ENCODE measurements at regions not wholly inside any gene's neighbourhood (a gene's known extent, or its start where the extent isn't known, plus 50 kb on each side); places are given as distances from the start of the nearest gene placed in this dataset.

DNA sequence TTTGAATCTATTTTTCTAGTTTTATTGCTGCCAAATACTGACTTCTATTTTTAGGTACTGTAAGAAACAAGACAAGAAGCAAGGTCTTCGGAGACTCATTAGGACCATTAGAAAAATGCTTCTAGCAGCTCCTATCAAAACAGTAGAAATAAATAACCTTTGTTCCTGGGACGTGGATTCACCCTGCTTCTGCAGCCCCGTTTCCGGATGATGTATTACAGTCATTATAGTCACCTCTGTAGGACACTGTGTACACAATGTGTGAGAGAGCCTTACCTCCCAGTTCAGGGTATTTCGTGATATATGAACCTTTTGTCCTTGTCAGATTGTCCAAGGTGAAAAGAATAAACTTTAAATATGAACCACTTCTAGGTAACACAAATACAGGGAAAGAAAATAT lies 484.0 kb upstream of the TECRL start:
- Histone ChIP-seq H3K27me3 (replicated peaks in 1 of 4; ENCODE audit: control extremely low read depth in 1 of 4, control insufficient read depth in 3 of 4, insufficient read depth in 4 of 4, low read length in 3 of 4) (no peaks in the 10 kb centered on the region), H3K4me1 (ENCODE audit: control insufficient read depth in 2 of 2, insufficient read depth in 2 of 2, low read length in 2 of 2) (no peaks in the 10 kb centered on the region), H3K36me3 (replicated peaks in 1 of 2; ENCODE audit: control extremely low read depth in 1 of 2, control insufficient read depth in 1 of 2, extremely low read depth in 1 of 2, insufficient read depth in 2 of 2, low read length in 1 of 2) (no peaks in the 10 kb centered on the region), H3K4me2 (replicated peaks; ENCODE audit: low read depth, low read length, poor library complexity, severe bottlenecking) (no peak overlapping the region), H4K20me1 (ENCODE audit: control insufficient read depth, insufficient read depth, low read length, poor library complexity, severe bottlenecking) (no peaks in the 10 kb centered on the region), H3K9ac (ENCODE audit: low read length) (no peak overlapping the region), H2AFZ (ENCODE audit: insufficient read depth, low read depth, low read length, poor library complexity, severe bottlenecking) (no peak overlapping the region), H3K79me2 (ENCODE audit: control insufficient read depth, insufficient read depth, low read length) (no peaks in the 10 kb centered on the region), H3K4me3 (ENCODE audit: control extremely low read depth in 1 of 5, extremely low read depth in 1 of 5, insufficient read depth in 1 of 5, low read depth in 2 of 5, low read length in 4 of 5) (no peak overlapping the region), H3K9me3 (ENCODE audit: control extremely low read depth in 1 of 3, control insufficient read depth in 2 of 3, insufficient read depth in 1 of 3, low read length in 2 of 3) (no peaks in the 10 kb centered on the region), H3K27ac (ENCODE audit: low read length in 2 of 2) (no peak overlapping the region)
- Mint-ChIP-seq H3K9me3 (ENCODE audit: insufficient read depth) (peaks cover 2% of the 10 kb centered on the region), H3K27ac (no peak overlapping the region), H3K4me1 (no peaks in the 10 kb centered on the region), H3K4me3 (no peak overlapping the region), H3K27me3 (no peaks in the 10 kb centered on the region)
- 76% methylated on average over 3 of the region's 5 CpGs for WGBS (ENCODE audit: insufficient coverage)
- no peak for TF ChIP-seq CTCF (IDR thresholded peaks at IDR 0.05)
- no peak for TF ChIP-seq EZH2 (IDR thresholded peaks at IDR 0.05; ENCODE audit: borderline replicate concordance, insufficient read depth, low read depth, low read length, poor library complexity, severe bottlenecking)
- CTCF ChIA-PET: no interaction called here
- no peak for DNase-seq
- POLR2A ChIA-PET: no interaction called here
- intact Hi-C loops (cut with micrococcal nuclease): no loop called here
- no peak for ATAC-seq (ENCODE audit: low read depth)

DNA sequence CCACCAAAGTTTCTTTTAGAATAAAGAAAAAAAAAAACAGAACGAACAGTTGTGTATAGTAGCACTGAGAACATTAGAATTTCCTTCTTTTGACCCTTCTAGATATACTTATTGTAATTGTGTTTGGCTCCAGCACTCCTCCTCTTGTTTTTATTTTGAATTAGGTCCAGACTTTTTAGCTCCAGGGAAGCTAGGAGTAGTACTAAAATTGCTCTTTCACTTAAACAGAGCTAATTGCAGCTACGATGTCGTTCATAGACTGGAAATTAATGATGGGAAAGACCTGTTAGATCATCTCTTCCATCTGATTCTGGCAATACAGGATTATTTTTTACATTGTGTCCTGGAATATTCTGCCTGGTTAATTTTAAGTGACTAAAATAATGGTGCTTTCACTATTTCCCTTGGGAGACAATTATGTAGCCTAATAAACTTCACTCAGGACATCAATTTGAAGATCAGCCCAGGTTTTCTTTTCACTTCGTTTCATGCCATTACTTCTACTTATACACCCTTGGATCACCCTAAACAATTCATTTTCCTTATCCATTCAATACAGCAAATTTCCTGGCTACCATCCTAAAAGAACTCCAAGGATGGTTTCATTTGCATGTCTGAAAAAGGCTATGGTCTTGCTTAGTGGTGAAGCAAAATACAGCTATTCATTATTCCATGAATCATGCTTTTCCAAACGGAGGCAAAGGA lies 480.8 kb upstream of the TECRL start:
- no peak overlapping the region for H2AFZ ChIP-seq (ENCODE audit: insufficient read depth, low read depth, low read length, poor library complexity, severe bottlenecking)
- Mint-ChIP-seq H3K9me3 (ENCODE audit: insufficient read depth) (no peaks in the 10 kb centered on the region), H3K27me3 (no peaks in the 10 kb centered on the region), H3K27ac (no peak overlapping the region), H3K4me3 (no peak overlapping the region), H3K4me1 (no peaks in the 10 kb centered on the region)
- intact Hi-C loops (cut with micrococcal nuclease): no loop called here
- POLR2A ChIA-PET: no interaction called here
- H3K27ac ChIP-seq (ENCODE audit: low read length in 2 of 2): no peak overlapping the region
- H3K4me1 ChIP-seq (ENCODE audit: control insufficient read depth in 2 of 2, insufficient read depth in 2 of 2, low read length in 2 of 2): no peaks in the 10 kb centered on the region
- no peak overlapping the region for H3K9ac ChIP-seq (ENCODE audit: low read length)
- H3K36me3 ChIP-seq (replicated peaks in 1 of 2; ENCODE audit: control extremely low read depth in 1 of 2, control insufficient read depth in 1 of 2, extremely low read depth in 1 of 2, insufficient read depth in 2 of 2, low read length in 1 of 2): no peaks in the 10 kb centered on the region
- no peak overlapping the region for H3K4me3 ChIP-seq (ENCODE audit: control extremely low read depth in 1 of 5, extremely low read depth in 1 of 5, insufficient read depth in 1 of 5, low read depth in 2 of 5, low read length in 4 of 5)
- no peak overlapping the region for H3K4me2 ChIP-seq (replicated peaks; ENCODE audit: low read depth, low read length, poor library complexity, severe bottlenecking)
- no peaks in the 10 kb centered on the region for H3K27me3 ChIP-seq (replicated peaks in 1 of 4; ENCODE audit: control extremely low read depth in 1 of 4, control insufficient read depth in 3 of 4, insufficient read depth in 4 of 4, low read length in 3 of 4)
- WGBS (ENCODE audit: insufficient coverage): 43% methylated on average over 1 of the region's 5 CpGs
- ATAC-seq (ENCODE audit: low read depth) (no peak), DNase-seq (no peak)
- CTCF ChIA-PET: no interaction called here
- no peaks in the 10 kb centered on the region for H3K79me2 ChIP-seq (ENCODE audit: control insufficient read depth, insufficient read depth, low read length)
- no peaks in the 10 kb centered on the region for H4K20me1 ChIP-seq (ENCODE audit: control insufficient read depth, insufficient read depth, low read length, poor library complexity, severe bottlenecking)
- H3K9me3 ChIP-seq (ENCODE audit: control extremely low read depth in 1 of 3, control insufficient read depth in 2 of 3, insufficient read depth in 1 of 3, low read length in 2 of 3): no peaks in the 10 kb centered on the region
- TF ChIP-seq CTCF (IDR thresholded peaks at IDR 0.05): no peak
- TF ChIP-seq EZH2 (IDR thresholded peaks at IDR 0.05; ENCODE audit: borderline replicate concordance, insufficient read depth, low read depth, low read length, poor library complexity, severe bottlenecking): no peak

All from B cell (primary cell).